AML-193 (cell line): ENCODE measurements at regions not wholly inside any gene's neighbourhood (a gene's known extent, or its start where the extent isn't known, plus 50 kb on each side); places are given as distances from the start of the nearest gene placed in this dataset.
A peak's percentile ranks its signal among the peaks of the same experiment; 100 is the strongest.
"Not testable (repeated sequence)": the region's sequence is repeated elsewhere in the genome, so short reads cannot be mapped to it uniquely, and the experiment has no call there.

Experiments
- DNase-seq, 2 experiments: peaks; one replicate each; lab custom pipeline; 2025; lab: John Stamatoyannopoulos, UW

- not testable (repeated sequence) for DNase-seq
Measured at GRCh38 chr7:119266790-119267189, 1006.2 kb upstream of the KCND2 start.

- DNase-seq, result peak; percentile 6 to 44
Measured at GRCh38 chr7:119270045-119270464, 1002.9 kb upstream of the KCND2 start.

GRCh38 chr7:119270644-119271043 lies 1002.3 kb upstream of the KCND2 start:
- no peak for DNase-seq

GRCh38 chr7:119271147-119271779 lies 1001.7 kb upstream of the KCND2 start:
- no peak for DNase-seq

GRCh38 chr7:119281181-119281846 lies 991.7 kb upstream of the KCND2 start:
- no peak for DNase-seq

- no peak for DNase-seq
Measured at GRCh38 chr7:119283353-119283752, 989.6 kb upstream of the KCND2 start.

- DNase-seq, result no peak
Measured at GRCh38 chr7:119288416-119288815, 984.6 kb upstream of the KCND2 start.

- DNase-seq, result not testable (repeated sequence)
Measured at GRCh38 chr7:119300341-119300740, 972.6 kb upstream of the KCND2 start.

GRCh38 chr7:119320316-119320715 lies 952.7 kb upstream of the KCND2 start:
- DNase-seq, result no peak

- no peak for DNase-seq
Measured at GRCh38 chr7:119329715-119330114, 943.3 kb upstream of the KCND2 start.

GRCh38 chr7:119335405-119335804 lies 937.6 kb upstream of the KCND2 start:
- DNase-seq, result no peak

- no peak for DNase-seq
Measured at GRCh38 chr7:119341822-119342221, 931.2 kb upstream of the KCND2 start.

- no peak for DNase-seq
Measured at GRCh38 chr7:119343289-119343688, 929.7 kb upstream of the KCND2 start.

GRCh38 chr7:119344466-119344865 lies 928.5 kb upstream of the KCND2 start:
- DNase-seq, result no peak

GRCh38 chr7:119348491-119348890 lies 924.5 kb upstream of the KCND2 start:
- no peak for DNase-seq

- DNase-seq, result no peak
Measured at GRCh38 chr7:119350334-119350733, 922.6 kb upstream of the KCND2 start.

GRCh38 chr7:119351320-119351719 lies 921.7 kb upstream of the KCND2 start:
- DNase-seq, result no peak

GRCh38 chr7:119374436-119374835 lies 898.5 kb upstream of the KCND2 start:
- no peak for DNase-seq

GRCh38 chr7:119377861-119378260 lies 895.1 kb upstream of the KCND2 start:
- no peak for DNase-seq

- no peak for DNase-seq
Measured at GRCh38 chr7:119382726-119383125, 890.2 kb upstream of the KCND2 start.

GRCh38 chr7:119395024-119395423 lies 878.0 kb upstream of the KCND2 start:
- DNase-seq, result no peak

- no peak for DNase-seq
Measured at GRCh38 chr7:119397156-119397555, 875.8 kb upstream of the KCND2 start.

GRCh38 chr7:119408596-119408995 lies 864.4 kb upstream of the KCND2 start:
- DNase-seq, result no peak

- no peak for DNase-seq
Measured at GRCh38 chr7:119413314-119413805, 859.6 kb upstream of the KCND2 start.
